Right lobe of liver (tissue), 6 donors: ENCODE measurements at regions not wholly inside any gene's neighbourhood (a gene's known extent, or its start where the extent isn't known, plus 50 kb on each side); places are given as distances from the start of the nearest gene placed in this dataset.

Experiments
- ATAC-seq, 4 donors: fragments of 200-7000 bp; cut with Tn5 transposase; one replicate each; pipeline ENCODE4 v1.9.1; 2020; ENCODE audit warnings: mild to moderate bottlenecking in 4 of 4, moderate library complexity in 4 of 4
- DNase-seq, 3 donors: peaks; one replicate each; pipeline ENCODE4 v3.0.0-alpha.2; 2020
- H3K27ac ChIP-seq, 3 donors: fragments of 200-600 bp; one replicate each; pipeline ENCODE4 v1.8.0; 2022
- H3K27me3 ChIP-seq, 2 donors: fragments of 200-600 bp; one replicate each; pipeline ENCODE4 v1.8.0; 2022
- H3K36me3 ChIP-seq, 4 donors: fragments of 200-600 bp; sonication (generic) in 1 of 4; one replicate each; pipeline versions ENCODE4 v1.5.1 to v1.8.0; 2017 to 2022; ENCODE audit warnings: control low read depth in 1 of 4
- H3K4me1 ChIP-seq, 4 donors: fragments of 200-600 bp; sonication (generic) in 1 of 4; one replicate each; pipeline versions ENCODE4 v1.5.1 to v1.8.0; 2017 to 2022; ENCODE audit warnings: control low read depth in 1 of 4
- H3K4me3 ChIP-seq, 3 donors: fragments of 200-600 bp; one replicate each; pipeline ENCODE4 v1.8.0; 2022
- H3K9me3 ChIP-seq, 4 donors: fragments of 200-600 bp; sonication (generic) in 1 of 4; one replicate each; pipeline versions ENCODE4 v1.5.1 to v1.8.0; 2017 to 2022; ENCODE audit warnings: control low read depth in 1 of 4
- CTCF ChIP-seq, 4 donors: fragments of 200-600 bp in 3 of 4; fragments of 450-650 bp in 1 of 4; IDR thresholded peaks; one replicate each; pipeline versions ENCODE4 v1.5.1 to v1.8.0; 2016 to 2022; ENCODE audit warnings: antibody characterized with exemption in 4 of 4, mild to moderate bottlenecking in 2 of 4
- POLR2A ChIP-seq: fragments of 450-650 bp; IDR thresholded peaks from one replicate; pipeline ENCODE4 v1.6.1; 2017; ENCODE audit warnings: antibody characterized with exemption, mild to moderate bottlenecking
- WGBS: methylation state at CpG from one replicate; pipeline ENCODE4 v1.1.6; 2018; ENCODE audit warnings: low coverage, low lambda C conversion rate; ENCODE audit not compliant: insufficient coverage; ENCODE audit errors: missing lambda C conversion rate; 5-methylcytosine and 5-hydroxymethylcytosine counted together
- intact Hi-C, 2 donors: fragments of 100-400 bp; cut with DNase I; formaldehyde crosslinking; loops; one replicate each; pipeline versions ENCODE4 v1.11.2 to v1.14.1; 2022
- donor health status: DM: no; HTN: yes; CAD: no.
- donor health status: DM: no; HTN: no; CAD: no.
- donor health status: DM: no; HTN: no; CAD: no.
- donor health status: DM: no; HTN: yes; CAD: no.
- donor health status: DM: no; HTN: yes; CAD: no.

GRCh38 chr9:13970018-13970417, 343.9 kb downstream of the NFIB start:
- Histone ChIP-seq H3K27ac (no peak overlapping the region), H3K27me3 (no peaks in the 10 kb centered on the region), H3K4me3 (no peak overlapping the region), H3K9me3 (no peaks in the 10 kb centered on the region), H3K36me3 (no peaks in the 10 kb centered on the region), H3K4me1 (no peaks in the 10 kb centered on the region)
- WGBS = 49% methylated on average over 3 of the region's 4 CpGs
- DNase-seq = no peak
- TF ChIP-seq POLR2A = no peak
- no peak for TF ChIP-seq CTCF (IDR thresholded peaks at IDR 0.05)
- intact Hi-C loops = no loop called here
- no peak for ATAC-seq

- H3K36me3 ChIP-seq = no peaks in the 10 kb centered on the region
- no peaks in the 10 kb centered on the region for H3K27me3 ChIP-seq
- no peak overlapping the region for H3K4me3 ChIP-seq
- 45% methylated on average over 4 of the region's 4 CpGs for WGBS
- DNase-seq = no peak
- no peak for ATAC-seq
- TF ChIP-seq CTCF (IDR thresholded peaks at IDR 0.05) = no peak
- no peak for TF ChIP-seq POLR2A
- no peaks in the 10 kb centered on the region for H3K9me3 ChIP-seq
- H3K27ac ChIP-seq = no peak overlapping the region
- no peaks in the 10 kb centered on the region for H3K4me1 ChIP-seq
- intact Hi-C loops = no loop called here
Measured at GRCh38 chr9:13967438-13967837, 346.5 kb downstream of the NFIB start.

GRCh38 chr9:13967011-13967410, 346.9 kb downstream of the NFIB start:
- intact Hi-C loops = no loop called here
- Histone ChIP-seq H3K9me3 (no peaks in the 10 kb centered on the region), H3K4me3 (no peak overlapping the region), H3K27ac (no peak overlapping the region), H3K36me3 (no peaks in the 10 kb centered on the region), H3K4me1 (no peaks in the 10 kb centered on the region), H3K27me3 (no peaks in the 10 kb centered on the region)
- WGBS = 61% methylated on average over 1 of the region's 1 CpG
- no peak for DNase-seq
- TF ChIP-seq CTCF (IDR thresholded peaks at IDR 0.05) (no peak), POLR2A (no peak)
- no peak for ATAC-seq

GRCh38 chr9:13963005-13963653, 350.8 kb downstream of the NFIB start:
- Histone ChIP-seq H3K4me1 (no peaks in the 10 kb centered on the region), H3K4me3 (no peak overlapping the region), H3K27me3 (no peaks in the 10 kb centered on the region), H3K27ac (no peak overlapping the region), H3K9me3 (no peaks in the 10 kb centered on the region), H3K36me3 (no peaks in the 10 kb centered on the region)
- TF ChIP-seq POLR2A = no peak
- TF ChIP-seq CTCF (IDR thresholded peaks at IDR 0.05) = no peak
- ATAC-seq = no peak
- 34% methylated on average over 3 of the region's 3 CpGs for WGBS
- intact Hi-C loops = no loop called here
- no peak for DNase-seq

GRCh38 chr9:13962006-13962405, 351.9 kb downstream of the NFIB start:
- WGBS = 71% methylated on average over 6 of the region's 6 CpGs
- H3K4me1 ChIP-seq = no peaks in the 10 kb centered on the region
- no peaks in the 10 kb centered on the region for H3K27me3 ChIP-seq
- TF ChIP-seq POLR2A = no peak
- TF ChIP-seq CTCF (IDR thresholded peaks at IDR 0.05) = no peak
- no peaks in the 10 kb centered on the region for H3K9me3 ChIP-seq
- H3K4me3 ChIP-seq = no peak overlapping the region
- H3K36me3 ChIP-seq = no peaks in the 10 kb centered on the region
- ATAC-seq (no peak), DNase-seq (no peak)
- H3K27ac ChIP-seq = no peak overlapping the region
- intact Hi-C loops = no loop called here
